ENCODE measurements at regions not wholly inside any gene's neighbourhood (a gene's known extent, or its start where the extent isn't known, plus 50 kb on each side); places are given as distances from the start of the nearest gene placed in this dataset.

- no peak overlapping the region for H3K4me3 ChIP-seq (ENCODE audit: low read depth, low read length)
- no peak for DNase-seq (ENCODE audit: low read depth)
- TF ChIP-seq, protein P1, sequence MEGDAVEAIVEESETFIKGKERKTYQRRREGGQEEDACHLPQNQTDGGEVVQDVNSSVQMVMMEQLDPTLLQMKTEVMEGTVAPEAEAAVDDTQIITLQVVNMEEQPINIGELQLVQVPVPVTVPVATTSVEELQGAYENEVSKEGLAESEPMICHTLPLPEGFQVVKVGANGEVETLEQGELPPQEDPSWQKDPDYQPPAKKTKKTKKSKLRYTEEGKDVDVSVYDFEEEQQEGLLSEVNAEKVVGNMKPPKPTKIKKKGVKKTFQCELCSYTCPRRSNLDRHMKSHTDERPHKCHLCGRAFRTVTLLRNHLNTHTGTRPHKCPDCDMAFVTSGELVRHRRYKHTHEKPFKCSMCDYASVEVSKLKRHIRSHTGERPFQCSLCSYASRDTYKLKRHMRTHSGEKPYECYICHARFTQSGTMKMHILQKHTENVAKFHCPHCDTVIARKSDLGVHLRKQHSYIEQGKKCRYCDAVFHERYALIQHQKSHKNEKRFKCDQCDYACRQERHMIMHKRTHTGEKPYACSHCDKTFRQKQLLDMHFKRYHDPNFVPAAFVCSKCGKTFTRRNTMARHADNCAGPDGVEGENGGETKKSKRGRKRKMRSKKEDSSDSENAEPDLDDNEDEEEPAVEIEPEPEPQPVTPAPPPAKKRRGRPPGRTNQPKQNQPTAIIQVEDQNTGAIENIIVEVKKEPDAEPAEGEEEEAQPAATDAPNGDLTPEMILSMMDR (conservative IDR thresholded peaks at IDR 0.05; ENCODE audit: low read depth, low read length) = no peak
Observed at GRCh38 chr4:160826339-160826679, 1337.5 kb downstream of the FSTL5 start.

DNA sequence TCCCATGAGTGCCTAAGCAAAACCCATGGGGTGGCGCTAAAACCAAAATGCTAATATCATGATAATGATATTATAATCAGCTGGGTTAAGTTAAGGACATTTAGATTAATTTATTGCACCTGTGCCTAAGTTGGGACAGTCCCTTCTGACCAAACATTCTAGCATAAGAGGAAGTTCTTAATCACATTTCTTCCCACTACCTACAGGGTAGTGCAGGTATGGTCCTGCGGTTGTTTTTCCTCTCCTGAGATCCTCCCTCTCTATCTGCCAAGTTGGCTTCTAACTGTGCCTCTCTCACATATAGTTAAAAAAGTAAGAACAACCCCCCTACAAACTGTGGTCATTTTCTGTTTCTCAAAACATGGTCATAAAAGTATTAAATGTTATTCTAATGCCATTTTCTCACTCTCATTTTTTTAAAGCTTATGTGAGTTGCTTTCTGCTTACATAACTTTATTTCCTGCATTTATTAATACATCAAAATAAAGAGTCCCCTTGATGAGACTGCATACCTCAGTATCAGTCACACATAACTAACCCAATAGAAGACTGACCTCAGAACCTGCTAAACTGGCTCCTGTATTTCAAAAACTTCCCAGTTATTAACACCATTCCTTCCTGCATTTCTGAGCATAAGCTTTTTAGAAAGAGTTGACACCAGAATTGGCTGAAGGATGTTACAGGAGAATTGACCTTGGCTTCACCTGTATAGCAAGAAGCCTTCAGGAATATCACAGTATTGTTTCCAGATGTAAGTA, 1332.5 kb downstream of the FSTL5 start:
- no peak overlapping the region for H3K4me3 ChIP-seq (ENCODE audit: low read depth, low read length)
- no peak for DNase-seq (ENCODE audit: low read depth)
- TF ChIP-seq, protein P1 (conservative IDR thresholded peaks at IDR 0.05; ENCODE audit: low read depth, low read length) = no peak

DNA sequence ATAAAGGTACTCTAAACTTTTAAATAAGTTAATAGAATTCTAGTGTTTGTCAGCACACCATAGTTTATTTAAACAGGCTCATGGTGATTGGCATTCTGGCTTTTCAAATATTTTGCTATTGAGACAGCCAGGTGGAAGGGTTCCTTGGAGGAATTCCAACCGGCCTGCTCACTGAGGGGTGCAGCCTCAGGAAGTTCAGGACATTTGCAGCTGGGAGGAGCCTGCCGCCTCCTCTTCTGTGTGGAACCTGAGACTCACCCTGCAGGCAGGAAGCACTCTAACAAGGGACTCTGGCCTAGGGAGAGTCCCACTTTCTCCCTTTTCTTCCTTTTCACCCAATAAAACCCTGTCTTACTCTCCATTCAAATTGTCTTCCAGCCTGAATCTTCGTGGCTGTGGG, 1328.0 kb downstream of the FSTL5 start:
- TF ChIP-seq, protein P1 (conservative IDR thresholded peaks at IDR 0.05; ENCODE audit: low read depth, low read length) = no peak
- H3K4me3 ChIP-seq (ENCODE audit: low read depth, low read length) = no peak overlapping the region
- no peak for DNase-seq (ENCODE audit: low read depth)

DNA sequence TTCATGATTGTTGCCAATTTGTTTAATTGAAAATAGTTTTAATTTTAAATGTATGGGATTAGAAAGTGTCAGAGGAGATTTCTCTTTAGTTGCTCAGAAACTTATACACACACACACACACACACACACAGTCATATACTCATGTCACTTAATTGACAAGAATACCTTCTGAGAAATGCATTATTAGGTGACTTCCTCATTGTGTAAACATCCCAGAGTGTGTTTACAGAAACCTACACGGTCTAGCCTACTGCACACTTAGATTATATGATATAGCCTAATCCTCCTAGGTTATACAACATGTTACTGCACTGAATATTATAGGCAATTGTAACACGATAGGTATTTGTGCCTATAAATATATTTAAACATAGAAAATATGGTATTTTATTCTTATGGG, 1327.4 kb downstream of the FSTL5 start:
- TF ChIP-seq, protein P1 (conservative IDR thresholded peaks at IDR 0.05; ENCODE audit: low read depth, low read length) = no peak
- DNase-seq (ENCODE audit: low read depth) = no peak
- no peak overlapping the region for H3K4me3 ChIP-seq (ENCODE audit: low read depth, low read length)

GRCh38 chr4:160846121-160846520, 1317.7 kb downstream of the FSTL5 start:
- TF ChIP-seq, protein P1 (conservative IDR thresholded peaks at IDR 0.05; ENCODE audit: low read depth, low read length) = no peak

DNA sequence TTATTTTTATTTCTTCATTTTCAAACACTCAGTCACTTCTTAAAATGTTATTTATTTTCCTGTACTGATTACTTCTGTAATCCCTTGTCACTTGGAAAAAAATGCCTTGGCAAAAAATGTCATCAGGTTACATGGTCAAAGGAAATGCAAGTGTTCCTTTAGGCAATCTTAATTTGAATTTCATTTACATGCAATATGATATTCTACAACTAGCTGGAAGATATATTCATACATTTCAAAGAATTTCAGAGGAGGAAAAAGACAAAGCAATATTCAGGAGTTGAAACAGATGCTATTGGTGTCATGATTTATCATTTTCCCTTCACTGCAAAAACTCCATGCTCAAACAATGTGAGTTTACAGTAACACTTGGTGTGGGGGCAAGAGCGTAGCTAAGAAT, 1316.6 kb downstream of the FSTL5 start:
- TF ChIP-seq, protein P1 (conservative IDR thresholded peaks at IDR 0.05; ENCODE audit: low read depth, low read length) = no peak
- no peak overlapping the region for H3K4me3 ChIP-seq (ENCODE audit: low read depth, low read length)
- DNase-seq (ENCODE audit: low read depth) = no peak

More at GRCh38 chr4:160846121-160846520, 1317.7 kb downstream of the FSTL5 start:
- DNase-seq (ENCODE audit: low read depth) = no peak
- no peak overlapping the region for H3K4me3 ChIP-seq (ENCODE audit: low read depth, low read length)

GRCh38 chr4:160848489-160848888, 1315.3 kb downstream of the FSTL5 start:
- H3K4me3 ChIP-seq (ENCODE audit: low read depth, low read length) = no peak overlapping the region
- TF ChIP-seq, protein P1 (conservative IDR thresholded peaks at IDR 0.05; ENCODE audit: low read depth, low read length) = no peak

More at GRCh38 chr4:160848489-160848888, 1315.3 kb downstream of the FSTL5 start:
- DNase-seq (ENCODE audit: low read depth) = no peak

Measured in epithelial cell of proximal tubule (primary cell).